Tibial artery (tissue), 4 donors: ENCODE measurements at regions not wholly inside any gene's neighbourhood (a gene's known extent, or its start where the extent isn't known, plus 50 kb on each side); places are given as distances from the start of the nearest gene placed in this dataset.

Source experiments
- DNase-seq, 2 donors: peaks; one replicate each; pipeline ENCODE4 v3.0.0-alpha.2; 2019
- H3K27ac ChIP-seq, 2 donors: fragments of 200-600 bp; sonication (generic) in 1 of 2; 1 replicate in 1 of 2; 2 replicates in 1 of 2; pipeline ENCODE4 v1.5.1; 2018 to 2019; ENCODE audit warnings: mild to moderate bottlenecking in 1 of 2
- H3K27me3 ChIP-seq, 2 donors: fragments of 200-600 bp; sonication (generic) in 1 of 2; one replicate each; pipeline versions ENCODE4 v1.5.1 to v1.6.0; 2016 to 2019
- H3K36me3 ChIP-seq, 3 donors: fragments of 200-600 bp; sonication (generic) in 2 of 3; one replicate each; pipeline ENCODE4 v1.5.1; 2016 to 2019; ENCODE audit warnings: mild to moderate bottlenecking in 2 of 3
- H3K4me1 ChIP-seq, 4 donors: fragments of 200-600 bp; sonication (generic) in 2 of 4; 1 replicate in 3 of 4; 2 replicates in 1 of 4; pipeline ENCODE4 v1.5.1; 2016 to 2019
- H3K4me3 ChIP-seq, 2 donors: fragments of 200-600 bp; sonication (generic) in 1 of 2; 1 replicate in 1 of 2; 2 replicates in 1 of 2; pipeline ENCODE4 v1.5.1; 2018 to 2019; ENCODE audit warnings: mild to moderate bottlenecking in 2 of 2
- H3K9me3 ChIP-seq, 3 donors: fragments of 200-600 bp; sonication (generic) in 1 of 3; one replicate each; pipeline ENCODE4 v1.5.1; 2016 to 2019
- CTCF ChIP-seq, 2 experiments: fragments of 200-600 bp in 1 of 2; fragments of 450-650 bp in 1 of 2; IDR thresholded peaks; one replicate each; pipeline ENCODE4 v1.5.1; 2017 to 2019; ENCODE audit warnings: antibody characterized with exemption in 2 of 2, mild to moderate bottlenecking in 1 of 2, moderate library complexity in 1 of 2
- intact Hi-C: fragments of 100-400 bp; cut with DNase I; formaldehyde crosslinking; loops from one replicate; pipeline ENCODE4 v1.15.0; 2023; ENCODE audit warnings: low total_unique reads

DNA sequence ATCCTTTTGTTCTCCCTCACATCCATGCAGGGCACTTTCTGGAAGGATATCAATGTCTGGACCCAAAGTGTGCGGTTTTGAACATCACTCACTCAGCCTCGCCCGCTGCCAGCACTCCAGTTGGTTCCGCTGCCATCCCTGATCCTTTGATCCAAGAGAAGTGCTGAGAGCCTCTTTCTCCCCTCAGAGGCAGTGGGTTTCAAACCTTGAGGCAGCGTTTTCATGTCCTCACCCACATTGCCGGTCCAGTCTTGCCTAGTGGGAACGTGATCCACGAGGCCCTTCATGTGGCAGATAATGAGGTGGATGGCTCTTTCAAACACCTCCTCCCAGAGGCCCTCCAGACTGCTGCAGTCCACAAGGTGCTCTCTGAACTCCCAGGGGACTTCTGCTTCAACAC, 122.2 kb downstream of the ACTL8 start:
- no peak for TF ChIP-seq CTCF (IDR thresholded peaks at IDR 0.05)
- peaks cover 0 to 17% (median 0%) of the 10 kb centered on the region in 4 donors for H3K4me1 ChIP-seq
- H3K27me3 ChIP-seq: peaks cover 0 to 30% of the 10 kb centered on the region in 2 donors
- intact Hi-C loops: no loop called here
- no peaks in the 10 kb centered on the region for H3K36me3 ChIP-seq
- DNase-seq: peak in 1 of 2 donors; percentile 13
- no peak overlapping the region for H3K4me3 ChIP-seq
- H3K27ac ChIP-seq: no peak overlapping the region
- H3K9me3 ChIP-seq: no peaks in the 10 kb centered on the region

DNA sequence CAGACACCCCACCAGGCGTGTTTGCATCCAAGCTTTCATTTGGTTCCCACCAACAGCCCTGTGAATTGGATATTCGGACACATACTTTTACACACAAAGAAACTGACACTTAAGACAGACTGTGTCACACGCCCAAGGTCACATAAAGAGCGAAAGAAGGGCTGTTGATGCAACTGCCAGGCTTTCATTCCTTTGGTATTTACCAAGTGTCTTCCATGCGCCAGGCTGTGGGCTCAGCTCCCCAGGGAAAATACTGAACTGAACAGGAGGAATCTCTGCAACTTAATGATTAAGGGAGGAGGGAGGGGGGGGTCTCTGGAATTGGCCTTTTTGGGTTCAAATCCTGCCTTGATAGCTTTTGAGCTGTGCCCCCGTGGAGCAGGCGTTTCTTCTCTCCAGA, 122.8 kb downstream of the ACTL8 start:
- no peak overlapping the region for H3K4me3 ChIP-seq
- H3K27ac ChIP-seq: no peak overlapping the region
- peaks cover 0 to 30% of the 10 kb centered on the region in 2 donors for H3K27me3 ChIP-seq
- peak in 1 of 2 donors; percentile 12 for DNase-seq
- no peaks in the 10 kb centered on the region for H3K36me3 ChIP-seq
- no peak for TF ChIP-seq CTCF (IDR thresholded peaks at IDR 0.05)
- no peaks in the 10 kb centered on the region for H3K9me3 ChIP-seq
- intact Hi-C loops: no loop called here
- H3K4me1 ChIP-seq: peaks cover 0 to 17% (median 0%) of the 10 kb centered on the region in 4 donors

- intact Hi-C loops: no loop called here
- TF ChIP-seq CTCF (IDR thresholded peaks at IDR 0.05): no peak
- no peaks in the 10 kb centered on the region for H3K9me3 ChIP-seq
- peaks cover 0 to 27% of the 10 kb centered on the region in 2 donors for H3K27me3 ChIP-seq
- no peaks in the 10 kb centered on the region for H3K36me3 ChIP-seq
- H3K27ac ChIP-seq: no peak overlapping the region
- H3K4me1 ChIP-seq: peaks cover 0 to 17% (median 0%) of the 10 kb centered on the region in 4 donors
- H3K4me3 ChIP-seq: no peak overlapping the region
- no peak for DNase-seq
These were observed 123.7 kb downstream of the ACTL8 start for GRCh38 chr1:17878837-17879236.

- intact Hi-C loops: no loop called here
- Histone ChIP-seq H3K27ac (no peak overlapping the region), H3K4me3 (no peak overlapping the region), H3K27me3 (peaks cover 0 to 27% of the 10 kb centered on the region in 2 donors), H3K4me1 (peaks cover 0 to 8% (median 0%) of the 10 kb centered on the region in 4 donors), H3K9me3 (no peaks in the 10 kb centered on the region), H3K36me3 (no peaks in the 10 kb centered on the region)
- peak in 1 of 2 donors; percentile 34 for DNase-seq
- TF ChIP-seq CTCF (IDR thresholded peaks at IDR 0.05): no peak
These were observed 125.3 kb downstream of the ACTL8 start for GRCh38 chr1:17880449-17880848.

- DNase-seq: peak in 1 of 2 donors; percentile 55
- Histone ChIP-seq H3K36me3 (no peaks in the 10 kb centered on the region), H3K27ac (no peak overlapping the region), H3K9me3 (no peaks in the 10 kb centered on the region), H3K4me1 (peaks cover 0 to 8% (median 0%) of the 10 kb centered on the region in 4 donors), H3K4me3 (no peak overlapping the region), H3K27me3 (peaks cover 0 to 36% of the 10 kb centered on the region in 2 donors)
- intact Hi-C loops: no loop called here
- TF ChIP-seq CTCF (IDR thresholded peaks at IDR 0.05): no peak
These were observed 126.6 kb downstream of the ACTL8 start for GRCh38 chr1:17881761-17882160.

DNA sequence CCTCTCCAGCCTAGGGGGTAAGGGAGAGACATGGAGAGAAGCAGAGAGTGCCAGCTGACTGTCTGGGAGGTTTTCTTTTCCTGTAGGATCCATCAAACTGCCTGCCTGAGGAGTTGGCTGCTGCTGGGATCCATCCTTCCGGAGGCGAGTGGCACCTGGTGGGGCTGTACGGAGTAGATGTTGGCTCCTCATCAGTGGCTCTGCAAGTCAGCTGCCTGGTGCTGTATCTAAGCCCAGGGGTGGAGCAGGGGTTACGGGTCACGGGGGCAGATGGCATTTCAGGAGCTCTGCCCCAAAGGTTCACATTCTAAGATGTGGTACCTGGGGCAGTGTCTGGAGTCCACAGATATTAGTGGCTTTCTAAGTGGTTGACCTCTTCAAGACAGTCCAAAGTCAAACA, 128.0 kb downstream of the ACTL8 start:
- Histone ChIP-seq H3K36me3 (no peaks in the 10 kb centered on the region), H3K27ac (no peak overlapping the region), H3K4me3 (no peak overlapping the region), H3K4me1 (peaks cover 0 to 8% (median 0%) of the 10 kb centered on the region in 4 donors), H3K9me3 (no peaks in the 10 kb centered on the region), H3K27me3 (peaks cover 0 to 47% of the 10 kb centered on the region in 2 donors)
- DNase-seq: peak in 1 of 2 donors; percentile 54
- no peak for TF ChIP-seq CTCF (IDR thresholded peaks at IDR 0.05)
- intact Hi-C loops: no loop called here
